IMR-90 (cell line): ENCODE measurements at regions not wholly inside any gene's neighbourhood (a gene's known extent, or its start where the extent isn't known, plus 50 kb on each side); places are given as distances from the start of the nearest gene placed in this dataset.

Experiments used
- CEBPB ChIP-seq: IDR thresholded peaks from 2 replicates; pipeline ENCODE4 v1.6.1; 2012; ENCODE audit warnings: low read depth, low read length, improper control_type of control experiment
- NFE2L2 ChIP-seq: fragments of 150-350 bp; IDR thresholded peaks from 2 replicates; pipeline ENCODE4 v1.6.1; 2016; ENCODE audit warnings: low read depth, mild to moderate bottlenecking, low read length
- POLR2A ChIP-seq: IDR thresholded peaks from 2 replicates; pipeline ENCODE4 v1.6.1; 2012; ENCODE audit warnings: mild to moderate bottlenecking, low read depth, low read length
- RFX5 ChIP-seq: IDR thresholded peaks from 2 replicates; pipeline ENCODE4 v1.8.0; 2012; ENCODE audit warnings: low read depth, mild to moderate bottlenecking, low read length, moderate library complexity
- TF ChIP-seq, protein P1 (sequence below): conservative IDR thresholded peaks from 2 replicates; pipeline ENCODE4 v1.5.1; 2012; ENCODE audit warnings: mild to moderate bottlenecking, low read depth, low read length, improper control_type of control experiment

DNA sequence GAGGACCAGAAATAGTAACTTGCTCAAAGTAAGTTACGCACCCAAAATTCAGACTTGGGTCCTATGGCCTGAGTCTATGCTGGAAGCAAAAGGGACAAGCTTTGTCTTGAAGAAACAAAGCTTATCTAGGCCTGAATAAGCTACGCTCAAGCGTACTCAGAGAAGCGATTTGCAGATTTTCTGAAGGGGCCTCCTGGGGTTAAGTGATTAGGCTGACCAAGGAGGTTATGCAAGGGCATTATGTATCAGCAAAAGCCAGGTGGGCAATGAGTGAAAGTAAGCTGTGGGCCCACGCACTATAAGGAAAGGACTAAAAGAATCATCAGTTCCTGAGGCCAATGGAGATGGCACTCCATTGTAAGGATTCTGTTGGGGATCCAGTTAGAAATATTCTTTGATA lies 122.1 kb downstream of the SNX18 start:
- TF ChIP-seq, protein P1, sequence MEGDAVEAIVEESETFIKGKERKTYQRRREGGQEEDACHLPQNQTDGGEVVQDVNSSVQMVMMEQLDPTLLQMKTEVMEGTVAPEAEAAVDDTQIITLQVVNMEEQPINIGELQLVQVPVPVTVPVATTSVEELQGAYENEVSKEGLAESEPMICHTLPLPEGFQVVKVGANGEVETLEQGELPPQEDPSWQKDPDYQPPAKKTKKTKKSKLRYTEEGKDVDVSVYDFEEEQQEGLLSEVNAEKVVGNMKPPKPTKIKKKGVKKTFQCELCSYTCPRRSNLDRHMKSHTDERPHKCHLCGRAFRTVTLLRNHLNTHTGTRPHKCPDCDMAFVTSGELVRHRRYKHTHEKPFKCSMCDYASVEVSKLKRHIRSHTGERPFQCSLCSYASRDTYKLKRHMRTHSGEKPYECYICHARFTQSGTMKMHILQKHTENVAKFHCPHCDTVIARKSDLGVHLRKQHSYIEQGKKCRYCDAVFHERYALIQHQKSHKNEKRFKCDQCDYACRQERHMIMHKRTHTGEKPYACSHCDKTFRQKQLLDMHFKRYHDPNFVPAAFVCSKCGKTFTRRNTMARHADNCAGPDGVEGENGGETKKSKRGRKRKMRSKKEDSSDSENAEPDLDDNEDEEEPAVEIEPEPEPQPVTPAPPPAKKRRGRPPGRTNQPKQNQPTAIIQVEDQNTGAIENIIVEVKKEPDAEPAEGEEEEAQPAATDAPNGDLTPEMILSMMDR: no peak
- TF ChIP-seq POLR2A (no peak), CEBPB (no peak), NFE2L2 (no peak), RFX5 (no peak)
